ENCODE measurements at regions not wholly inside any gene's neighbourhood (a gene's known extent, or its start where the extent isn't known, plus 50 kb on each side); places are given as distances from the start of the nearest gene placed in this dataset.

DNA sequence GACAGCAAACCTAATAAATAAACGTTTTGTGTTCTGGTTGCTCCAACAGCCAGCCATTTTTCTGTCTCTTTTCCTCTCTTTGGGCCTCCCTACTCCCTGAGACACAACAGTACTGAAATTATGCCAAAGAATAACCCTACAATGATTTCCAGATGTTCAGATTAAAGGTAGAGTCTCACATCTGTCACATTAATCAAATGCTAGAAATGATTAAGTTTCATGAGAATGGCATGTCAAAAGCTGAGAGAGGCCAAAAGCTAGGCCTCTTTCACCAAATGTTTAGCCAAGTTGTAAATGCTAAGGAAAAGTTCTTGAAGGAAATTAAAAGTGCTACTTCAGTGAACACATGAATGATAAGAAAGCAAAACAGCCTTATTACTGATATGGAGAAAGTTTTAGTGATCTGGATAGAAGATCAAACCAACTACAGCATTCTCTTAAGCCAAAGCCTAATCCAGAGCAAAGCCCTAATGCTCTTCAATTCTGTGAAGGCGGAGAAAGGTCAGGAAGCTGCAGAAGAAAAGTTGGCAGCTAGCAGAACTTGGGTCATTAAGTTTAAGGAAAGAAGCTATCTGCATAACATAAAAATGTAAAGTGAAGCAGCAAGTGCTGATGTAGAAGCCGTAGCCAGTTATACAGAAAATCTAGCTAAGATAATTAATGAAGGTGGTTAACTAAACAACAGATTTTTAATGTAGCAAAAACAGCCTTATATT lies 182.1 kb upstream of the NUDT6 start:
- DNase-seq = no peak

- DNase-seq = no peak
Observed at GRCh38 chr4:123105026-123105420, 182.6 kb upstream of the NUDT6 start.

DNA sequence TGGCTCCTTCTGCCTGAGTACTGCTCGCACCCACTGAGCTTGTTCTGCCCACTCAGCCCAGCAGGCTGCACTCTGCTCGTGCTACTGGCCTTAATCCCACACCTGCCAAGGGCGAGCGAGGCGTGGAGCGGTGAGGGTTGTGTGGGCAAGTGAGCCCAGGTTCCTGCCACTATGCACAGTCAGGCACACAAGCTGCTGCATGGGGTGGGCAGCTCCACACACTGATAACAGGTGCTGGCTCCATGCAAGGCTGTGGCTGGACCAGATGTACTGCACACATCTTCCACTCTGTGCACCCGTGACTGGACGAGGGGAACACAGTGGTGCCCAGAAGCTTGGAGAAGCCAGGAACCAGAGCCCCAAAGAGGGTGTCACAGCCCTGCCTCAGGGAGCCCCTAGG lies 184.3 kb upstream of the NUDT6 start:
- DNase-seq = no peak

DNA sequence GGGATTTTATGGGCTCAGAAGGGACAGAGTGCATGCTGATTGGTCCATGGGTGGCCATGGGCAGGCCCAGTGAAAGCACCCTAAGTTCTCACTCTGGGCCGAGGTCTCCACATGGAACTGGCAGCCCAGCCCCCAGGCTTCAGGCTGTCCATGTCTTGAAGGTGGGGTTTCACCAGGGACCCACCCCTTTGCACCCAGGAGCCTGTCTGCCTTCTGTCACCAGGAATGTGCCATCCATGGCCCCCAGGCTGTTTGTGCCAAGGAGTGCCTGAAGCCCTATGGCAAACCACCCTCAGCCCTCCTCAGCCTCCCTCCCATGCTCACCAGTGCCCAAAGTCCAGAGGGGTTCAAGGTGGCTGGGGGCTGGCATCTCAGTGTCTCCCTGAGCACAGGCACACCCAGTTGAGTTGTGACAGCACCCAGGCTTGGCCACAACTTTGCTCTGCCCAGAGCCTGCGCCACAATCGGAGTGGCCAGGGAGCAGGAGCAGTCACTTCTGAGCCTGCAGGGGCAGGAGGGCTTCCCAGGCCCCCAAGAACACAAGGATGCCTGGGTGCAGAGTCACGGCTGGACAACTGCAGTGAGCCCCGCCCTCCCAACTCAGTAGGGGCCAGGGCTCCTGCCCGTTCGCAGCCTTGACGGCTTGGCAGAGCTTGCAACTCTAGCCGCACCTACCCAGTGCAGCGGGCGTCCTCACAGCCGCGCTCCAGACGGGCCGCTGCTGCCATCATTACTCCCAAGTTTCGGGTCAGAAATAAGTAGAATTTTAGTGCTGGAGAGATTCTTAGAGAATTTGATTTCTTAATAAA lies 185.3 kb upstream of the NUDT6 start:
- DNase-seq = no peak

DNA sequence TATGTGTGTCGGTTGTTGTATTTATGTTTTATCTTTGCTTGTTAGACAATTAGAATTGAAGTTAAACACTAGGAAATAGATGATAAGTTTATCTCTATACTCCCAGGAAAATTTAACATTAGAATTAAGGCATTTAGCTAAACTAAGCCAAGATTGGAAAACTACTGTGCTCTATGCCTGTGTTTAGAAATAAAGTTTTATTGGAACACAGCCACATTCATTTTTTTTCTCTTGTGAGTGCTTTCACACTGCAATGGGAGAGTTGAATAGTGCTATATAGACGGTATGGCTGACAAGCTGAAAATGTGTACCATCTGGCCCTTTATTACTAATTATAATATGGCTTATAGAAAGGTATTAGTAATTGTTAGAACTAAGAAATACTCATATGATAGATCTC lies 186.7 kb upstream of the NUDT6 start:
- DNase-seq = no peak

DNA sequence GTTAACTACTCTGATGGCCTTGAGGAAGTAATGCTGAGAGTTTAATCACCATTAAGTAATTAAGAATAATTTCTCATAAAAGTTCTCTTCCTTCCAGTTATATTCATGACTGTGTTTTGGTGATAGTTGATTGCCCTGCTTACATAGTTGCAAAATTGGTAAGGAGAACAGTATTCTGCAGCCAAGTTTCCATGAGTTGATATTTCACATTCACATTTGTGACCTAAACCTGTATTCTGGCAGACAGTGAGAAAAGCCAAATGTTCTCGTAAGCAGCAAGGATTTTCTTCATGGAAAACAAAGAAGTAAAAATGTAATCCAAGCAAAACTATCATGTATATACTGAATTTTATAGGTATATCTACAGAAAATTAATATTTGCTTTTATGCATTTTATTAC lies 187.8 kb upstream of the NUDT6 start:
- DNase-seq = no peak

DNA sequence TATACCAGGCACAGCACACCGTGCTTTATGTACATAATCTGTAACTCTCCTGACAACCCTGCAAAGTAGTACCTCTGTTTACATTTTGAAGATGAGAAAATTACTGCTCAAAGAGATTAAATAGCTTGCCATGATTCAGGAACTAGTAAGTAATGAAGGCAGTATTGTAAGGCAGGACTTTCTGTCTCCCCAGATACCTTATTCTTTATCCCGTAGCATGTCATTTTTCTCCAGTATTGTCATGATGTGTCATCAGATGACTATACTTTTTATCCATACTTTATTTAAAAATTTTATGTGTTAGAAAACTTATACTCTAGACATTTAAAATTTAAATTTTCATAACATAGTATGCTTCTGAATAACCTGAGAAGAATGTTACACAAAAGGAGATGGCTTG lies 188.3 kb upstream of the NUDT6 start:
- no peak for DNase-seq

DNA sequence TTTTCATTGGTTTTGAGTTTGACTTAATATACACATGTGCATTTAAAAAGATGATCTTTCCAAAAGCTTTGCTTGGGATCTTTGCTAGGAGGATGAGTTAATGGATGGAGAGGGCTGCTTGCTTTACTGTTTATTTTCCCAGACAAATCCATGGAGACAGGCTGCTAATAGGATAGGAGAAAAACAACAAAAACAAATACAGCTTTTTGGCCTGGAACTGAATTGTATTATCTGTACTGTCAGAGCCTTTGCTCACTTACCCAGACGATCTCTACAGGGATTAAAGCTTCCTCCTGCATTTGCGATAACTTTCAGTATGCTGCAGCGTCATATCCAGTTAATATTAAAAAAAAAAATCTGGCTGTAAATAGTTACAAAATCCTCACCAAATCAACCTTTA lies 190.8 kb upstream of the NUDT6 start:
- DNase-seq = no peak

- no peak for DNase-seq
Observed at GRCh38 chr4:123114084-123114914, 191.9 kb upstream of the NUDT6 start.

DNA sequence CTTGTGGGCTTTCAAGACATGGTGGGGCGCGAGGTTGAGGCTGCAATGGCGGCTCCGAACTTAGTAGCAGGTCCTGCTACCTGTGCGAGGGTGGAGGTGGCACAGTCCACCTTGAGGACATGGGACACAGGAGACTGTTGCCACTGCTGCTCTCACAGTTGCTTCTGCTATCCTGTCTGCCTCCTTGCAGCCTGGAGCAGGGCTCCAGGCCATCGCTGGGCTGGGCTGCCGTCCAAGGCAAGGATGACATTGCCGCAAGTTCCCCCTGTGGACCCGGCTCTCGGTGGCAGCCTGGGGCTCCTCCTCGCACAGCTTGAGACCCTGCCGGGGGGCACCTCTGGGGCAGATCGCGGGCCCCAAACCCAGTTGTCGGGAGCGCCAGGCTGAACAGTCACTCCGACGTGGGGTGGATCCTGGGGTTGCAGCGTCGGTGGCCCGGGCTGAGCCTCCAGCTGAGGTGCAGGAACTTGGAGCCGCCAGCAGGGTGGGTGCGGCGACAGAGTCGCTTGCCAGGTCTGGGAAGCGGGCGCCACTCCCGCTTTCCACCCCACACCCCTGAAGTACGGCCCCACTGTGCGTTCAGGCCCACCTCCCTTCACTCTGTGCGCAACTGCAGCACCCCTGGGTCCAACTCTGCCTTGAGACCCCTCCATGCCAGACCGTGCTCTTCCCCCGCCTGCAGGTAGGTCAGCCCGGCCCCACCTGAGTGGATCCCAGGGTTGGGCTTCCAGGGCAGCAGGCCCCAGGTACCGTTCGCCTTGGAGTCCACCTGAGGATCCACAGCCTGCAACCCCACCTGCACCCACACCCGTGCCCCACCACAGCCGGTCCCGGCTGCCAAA lies 192.7 kb upstream of the NUDT6 start:
- no peak for DNase-seq

DNA sequence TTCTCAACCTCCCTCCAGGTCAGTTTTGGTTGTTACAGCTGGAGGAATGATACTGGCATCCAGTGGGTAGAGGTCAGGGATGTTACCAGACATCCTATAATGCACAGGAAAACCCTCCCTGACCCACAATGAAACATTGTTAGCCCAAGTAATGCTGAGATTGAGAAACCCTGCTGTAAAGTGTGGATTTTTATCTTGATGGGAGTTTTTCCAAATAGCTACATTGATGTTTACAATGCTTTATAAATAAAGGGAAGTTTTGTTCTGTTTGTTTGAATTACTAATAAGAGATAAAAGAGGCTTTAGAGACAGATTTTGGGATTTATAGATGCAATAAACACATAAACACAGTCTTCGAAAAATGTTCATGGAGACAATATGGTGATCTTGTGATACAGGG lies 194.0 kb upstream of the NUDT6 start:
- no peak for DNase-seq

- no peak for DNase-seq
Observed at GRCh38 chr4:123120473-123120872, 198.1 kb upstream of the NUDT6 start.

GRCh38 chr4:123121241-123121907 lies 199.0 kb upstream of the NUDT6 start:
- DNase-seq = no peak

- DNase-seq = no peak
Observed at GRCh38 chr4:123125477-123125876, 203.1 kb upstream of the NUDT6 start.

GRCh38 chr4:123127218-123127617 lies 204.8 kb upstream of the NUDT6 start:
- DNase-seq = no peak

DNA sequence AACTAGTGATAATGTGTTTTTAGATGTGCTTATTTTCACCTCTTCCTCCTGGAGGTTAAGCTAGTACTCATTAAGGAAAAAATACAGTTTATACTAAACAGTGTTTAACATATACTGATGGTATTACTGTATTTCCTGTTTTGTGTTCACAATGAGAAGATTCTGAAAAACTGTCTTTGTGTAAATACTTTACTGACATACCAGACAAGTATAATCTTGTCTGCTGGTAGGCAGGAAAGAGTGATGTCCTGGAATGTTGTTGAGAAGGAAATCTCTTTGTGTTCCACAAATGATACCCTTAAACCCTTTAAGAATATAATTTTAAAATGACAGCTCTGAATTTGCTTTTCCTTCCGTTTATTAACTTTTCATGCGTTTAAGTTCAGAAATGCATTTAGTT lies 205.5 kb upstream of the NUDT6 start:
- no peak for DNase-seq

- no peak for DNase-seq
Observed at GRCh38 chr4:123133397-123134050, 211.1 kb upstream of the NUDT6 start.

DNA sequence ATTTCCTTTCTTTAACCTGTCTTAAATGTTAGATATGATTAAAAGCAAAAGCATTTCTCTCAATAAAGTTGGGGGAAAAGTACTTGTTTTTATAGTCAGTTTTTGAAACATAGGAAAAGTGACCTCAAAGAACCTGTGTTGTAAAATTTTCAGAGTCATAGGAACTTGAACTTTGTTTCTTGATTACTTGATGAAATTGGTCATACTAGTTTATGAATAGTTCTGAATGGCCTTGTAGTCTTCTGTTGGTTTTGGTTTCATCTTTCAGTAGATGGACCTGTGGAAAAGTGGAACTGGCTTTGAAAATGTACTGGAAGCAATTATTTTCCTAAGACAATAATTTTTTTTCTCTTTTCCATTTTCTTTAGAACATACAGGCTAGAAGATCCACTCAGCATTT lies 222.2 kb upstream of the NUDT6 start:
- DNase-seq = no peak

- DNase-seq = no peak
Observed at GRCh38 chr4:123158576-123158975, 236.2 kb upstream of the NUDT6 start.

GRCh38 chr4:123159479-123159878 lies 237.1 kb upstream of the NUDT6 start:
- DNase-seq = no peak

GRCh38 chr4:123162859-123163258 lies 233.7 kb upstream of the SPRY1 start:
- DNase-seq = no peak

- no peak for DNase-seq
Observed at GRCh38 chr4:123163501-123163900, 233.1 kb upstream of the SPRY1 start.

Data from islet precursor cell (in vitro differentiated cells).